ENCODE measurements at regions not wholly inside any gene's neighbourhood (a gene's known extent, or its start where the extent isn't known, plus 50 kb on each side); places are given as distances from the start of the nearest gene placed in this dataset.
"Not testable (repeated sequence)": the region's sequence is repeated elsewhere in the genome, so short reads cannot be mapped to it uniquely, and the experiment has no call there.

DNA sequence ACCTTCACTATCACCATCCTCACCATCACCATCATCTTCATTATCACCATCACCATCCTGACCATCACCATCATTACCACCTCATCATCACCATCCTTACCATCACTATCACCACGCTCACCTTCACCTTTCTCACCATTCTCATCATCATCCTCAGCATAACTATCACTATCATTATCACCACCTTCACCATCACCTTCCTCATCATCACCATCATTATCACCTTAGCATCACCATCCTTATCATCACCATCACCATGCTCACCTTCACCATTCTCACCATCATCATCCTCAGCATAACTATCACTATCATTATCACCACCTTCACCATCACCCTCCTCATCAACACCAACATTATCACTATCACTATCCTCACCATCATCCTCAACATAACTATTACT lies 397.8 kb upstream of the ZNF337 start:
- not testable (repeated sequence) for H3K36me3 ChIP-seq (ENCODE audit: insufficient read depth, low read length); H3K9me3 Mint-ChIP-seq (ENCODE audit: unreplicated experiment); H4K20me1 ChIP-seq (ENCODE audit: insufficient read depth, low read length); H3K9me3 ChIP-seq (ENCODE audit: insufficient read depth, low read depth, low read length); H3K27me3 Mint-ChIP-seq (ENCODE audit: low read depth, unreplicated experiment); H3K79me2 ChIP-seq (ENCODE audit: insufficient read depth, low read length); H3K4me3 ChIP-seq (ENCODE audit: insufficient read depth, low read depth, low read length); H3K4me3 Mint-ChIP-seq (ENCODE audit: unreplicated experiment); H3K36me3 Mint-ChIP-seq (ENCODE audit: low read depth, unreplicated experiment); H3K4me1 Mint-ChIP-seq (ENCODE audit: low read depth, unreplicated experiment); H3K27ac ChIP-seq (ENCODE audit: low read depth, low read length); H3K9ac ChIP-seq (ENCODE audit: low read length); H3K4me2 ChIP-seq (ENCODE audit: low read length); H3K27ac Mint-ChIP-seq (ENCODE audit: unreplicated experiment); H3K27me3 ChIP-seq (ENCODE audit: insufficient read depth, low read length); H2AFZ ChIP-seq (ENCODE audit: low read depth, low read length); H3K4me1 ChIP-seq (ENCODE audit: insufficient read depth, low read length); DNase-seq (ENCODE audit: low read depth); FAIRE-seq

DNA sequence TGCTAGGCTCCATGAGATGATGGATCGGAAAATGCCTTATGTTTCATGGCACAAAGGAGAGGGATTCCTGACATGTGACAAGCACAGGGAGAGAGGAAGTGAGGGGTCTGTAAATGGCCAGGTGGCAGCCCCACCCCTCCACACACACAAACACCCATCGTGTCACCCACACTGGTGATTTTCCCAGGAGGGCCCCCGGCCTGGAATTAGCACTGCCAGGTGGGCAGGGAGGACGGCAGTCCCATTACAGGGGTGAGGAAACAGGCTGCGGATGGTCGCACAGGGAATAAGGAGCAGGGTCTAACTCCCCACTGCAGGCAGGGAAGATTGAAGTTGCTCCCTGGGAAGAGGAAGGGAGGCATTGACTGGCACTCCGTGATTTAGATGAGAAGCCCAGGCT lies 395.3 kb upstream of the ZNF337 start:
- not testable (repeated sequence) for H3K4me3 ChIP-seq (ENCODE audit: insufficient read depth, low read depth, low read length); H3K36me3 Mint-ChIP-seq (ENCODE audit: low read depth, unreplicated experiment); H3K4me2 ChIP-seq (ENCODE audit: low read length); H3K9me3 Mint-ChIP-seq (ENCODE audit: unreplicated experiment); H3K27me3 Mint-ChIP-seq (ENCODE audit: low read depth, unreplicated experiment); H3K4me3 Mint-ChIP-seq (ENCODE audit: unreplicated experiment); H3K4me1 Mint-ChIP-seq (ENCODE audit: low read depth, unreplicated experiment); H3K27ac ChIP-seq (ENCODE audit: low read depth, low read length); H2AFZ ChIP-seq (ENCODE audit: low read depth, low read length); H3K27ac Mint-ChIP-seq (ENCODE audit: unreplicated experiment); H3K9ac ChIP-seq (ENCODE audit: low read length); H3K9me3 ChIP-seq (ENCODE audit: insufficient read depth, low read depth, low read length); H4K20me1 ChIP-seq (ENCODE audit: insufficient read depth, low read length); H3K79me2 ChIP-seq (ENCODE audit: insufficient read depth, low read length); H3K36me3 ChIP-seq (ENCODE audit: insufficient read depth, low read length); DNase-seq (ENCODE audit: low read depth); H3K4me1 ChIP-seq (ENCODE audit: insufficient read depth, low read length); FAIRE-seq; H3K27me3 ChIP-seq (ENCODE audit: insufficient read depth, low read length)

GRCh38 chr20:26086195-26086594 lies 389.5 kb upstream of the ZNF337 start:
- DNase-seq (ENCODE audit: low read depth); H3K4me1 ChIP-seq (ENCODE audit: insufficient read depth, low read length); H3K4me3 ChIP-seq (ENCODE audit: insufficient read depth, low read depth, low read length); H3K27ac ChIP-seq (ENCODE audit: low read depth, low read length); H4K20me1 ChIP-seq (ENCODE audit: insufficient read depth, low read length); H3K9me3 ChIP-seq (ENCODE audit: insufficient read depth, low read depth, low read length); H3K4me2 ChIP-seq (ENCODE audit: low read length); H3K4me1 Mint-ChIP-seq (ENCODE audit: low read depth, unreplicated experiment); H3K9me3 Mint-ChIP-seq (ENCODE audit: unreplicated experiment); H3K27me3 ChIP-seq (ENCODE audit: insufficient read depth, low read length); H3K27ac Mint-ChIP-seq (ENCODE audit: unreplicated experiment); H2AFZ ChIP-seq (ENCODE audit: low read depth, low read length); H3K36me3 ChIP-seq (ENCODE audit: insufficient read depth, low read length); FAIRE-seq; H3K27me3 Mint-ChIP-seq (ENCODE audit: low read depth, unreplicated experiment); H3K79me2 ChIP-seq (ENCODE audit: insufficient read depth, low read length); H3K36me3 Mint-ChIP-seq (ENCODE audit: low read depth, unreplicated experiment); H3K9ac ChIP-seq (ENCODE audit: low read length); H3K4me3 Mint-ChIP-seq (ENCODE audit: unreplicated experiment): not testable (repeated sequence)

GRCh38 chr20:26073972-26074371 lies 377.3 kb upstream of the ZNF337 start:
- not testable (repeated sequence) for H2AFZ ChIP-seq (ENCODE audit: low read depth, low read length); H3K4me2 ChIP-seq (ENCODE audit: low read length); H3K36me3 Mint-ChIP-seq (ENCODE audit: low read depth, unreplicated experiment); H4K20me1 ChIP-seq (ENCODE audit: insufficient read depth, low read length); H3K36me3 ChIP-seq (ENCODE audit: insufficient read depth, low read length); DNase-seq (ENCODE audit: low read depth); H3K4me1 Mint-ChIP-seq (ENCODE audit: low read depth, unreplicated experiment); H3K9ac ChIP-seq (ENCODE audit: low read length); H3K27ac Mint-ChIP-seq (ENCODE audit: unreplicated experiment); H3K27me3 Mint-ChIP-seq (ENCODE audit: low read depth, unreplicated experiment); H3K79me2 ChIP-seq (ENCODE audit: insufficient read depth, low read length); H3K27me3 ChIP-seq (ENCODE audit: insufficient read depth, low read length); H3K9me3 ChIP-seq (ENCODE audit: insufficient read depth, low read depth, low read length); FAIRE-seq; H3K27ac ChIP-seq (ENCODE audit: low read depth, low read length); H3K9me3 Mint-ChIP-seq (ENCODE audit: unreplicated experiment); H3K4me3 ChIP-seq (ENCODE audit: insufficient read depth, low read depth, low read length); H3K4me3 Mint-ChIP-seq (ENCODE audit: unreplicated experiment); H3K4me1 ChIP-seq (ENCODE audit: insufficient read depth, low read length)

GRCh38 chr20:26059324-26059723 lies 362.7 kb upstream of the ZNF337 start:
- not testable (repeated sequence) for DNase-seq (ENCODE audit: low read depth); H3K4me1 Mint-ChIP-seq (ENCODE audit: low read depth, unreplicated experiment)

DNA sequence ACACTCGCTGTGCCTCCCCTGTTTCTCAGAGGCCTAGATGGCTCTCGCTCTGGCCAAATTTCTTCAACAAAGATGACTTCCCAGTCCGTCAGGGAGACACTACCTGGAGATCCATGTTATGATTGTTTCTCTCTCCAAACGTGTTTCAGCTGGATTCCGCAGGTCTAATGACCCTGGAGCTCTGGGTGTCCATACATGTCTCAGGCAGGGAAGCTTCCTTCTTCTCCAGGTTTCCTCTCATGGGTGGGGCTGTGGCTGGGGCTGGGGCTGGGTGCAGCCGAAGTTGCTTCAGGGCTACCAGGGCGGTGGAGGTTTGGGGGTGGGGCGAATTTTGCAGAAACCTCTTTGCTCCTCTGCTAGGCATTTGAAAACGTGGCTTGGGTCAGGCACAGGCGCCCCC lies 361.8 kb upstream of the ZNF337 start:
- H3K4me3 ChIP-seq (ENCODE audit: insufficient read depth, low read depth, low read length); H4K20me1 ChIP-seq (ENCODE audit: insufficient read depth, low read length); H3K9me3 ChIP-seq (ENCODE audit: insufficient read depth, low read depth, low read length); H3K9ac ChIP-seq (ENCODE audit: low read length); H3K27ac Mint-ChIP-seq (ENCODE audit: unreplicated experiment); H2AFZ ChIP-seq (ENCODE audit: low read depth, low read length); FAIRE-seq; H3K79me2 ChIP-seq (ENCODE audit: insufficient read depth, low read length); H3K9me3 Mint-ChIP-seq (ENCODE audit: unreplicated experiment); H3K4me2 ChIP-seq (ENCODE audit: low read length); H3K36me3 ChIP-seq (ENCODE audit: insufficient read depth, low read length); H3K4me1 ChIP-seq (ENCODE audit: insufficient read depth, low read length); DNase-seq (ENCODE audit: low read depth); H3K4me3 Mint-ChIP-seq (ENCODE audit: unreplicated experiment); H3K27ac ChIP-seq (ENCODE audit: low read depth, low read length); H3K36me3 Mint-ChIP-seq (ENCODE audit: low read depth, unreplicated experiment); H3K27me3 Mint-ChIP-seq (ENCODE audit: low read depth, unreplicated experiment); H3K27me3 ChIP-seq (ENCODE audit: insufficient read depth, low read length); H3K4me1 Mint-ChIP-seq (ENCODE audit: low read depth, unreplicated experiment): not testable (repeated sequence)

More at GRCh38 chr20:26059324-26059723, 362.7 kb upstream of the ZNF337 start:
- not testable (repeated sequence) for H3K4me3 Mint-ChIP-seq (ENCODE audit: unreplicated experiment); H2AFZ ChIP-seq (ENCODE audit: low read depth, low read length); H3K79me2 ChIP-seq (ENCODE audit: insufficient read depth, low read length); H3K27ac Mint-ChIP-seq (ENCODE audit: unreplicated experiment); H4K20me1 ChIP-seq (ENCODE audit: insufficient read depth, low read length); H3K4me1 ChIP-seq (ENCODE audit: insufficient read depth, low read length); H3K9me3 Mint-ChIP-seq (ENCODE audit: unreplicated experiment); H3K36me3 ChIP-seq (ENCODE audit: insufficient read depth, low read length); H3K9me3 ChIP-seq (ENCODE audit: insufficient read depth, low read depth, low read length); H3K4me3 ChIP-seq (ENCODE audit: insufficient read depth, low read depth, low read length); H3K27ac ChIP-seq (ENCODE audit: low read depth, low read length); H3K9ac ChIP-seq (ENCODE audit: low read length); FAIRE-seq; H3K36me3 Mint-ChIP-seq (ENCODE audit: low read depth, unreplicated experiment); H3K27me3 Mint-ChIP-seq (ENCODE audit: low read depth, unreplicated experiment); H3K27me3 ChIP-seq (ENCODE audit: insufficient read depth, low read length); H3K4me2 ChIP-seq (ENCODE audit: low read length)
